ENCODE measurements at regions not wholly inside any gene's neighbourhood (a gene's known extent, or its start where the extent isn't known, plus 50 kb on each side); places are given as distances from the start of the nearest gene placed in this dataset.

DNA sequence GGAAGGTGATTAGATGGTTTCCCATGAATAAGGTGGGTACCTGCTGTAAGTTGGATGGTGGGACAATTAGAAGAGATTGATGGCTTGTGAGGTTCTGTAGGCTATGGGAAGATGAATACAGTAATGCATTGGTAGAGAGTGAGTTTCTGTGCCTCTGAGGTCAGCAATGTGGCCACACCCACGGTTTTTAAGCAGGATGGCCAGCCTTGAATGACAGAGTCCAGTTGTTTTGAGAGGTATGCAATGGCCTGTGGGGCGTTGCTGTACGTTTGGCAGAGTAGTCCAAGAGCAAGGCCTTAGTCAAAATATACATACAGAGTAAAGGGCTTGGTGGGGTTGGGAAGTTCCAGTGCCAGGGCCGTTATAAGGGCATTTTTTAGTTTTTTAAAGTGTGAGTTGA, 235.6 kb upstream of the C9orf72 start:
- TF ChIP-seq EZH2 (IDR thresholded peaks at IDR 0.05; ENCODE audit: borderline replicate concordance, low read depth, low read length, severe bottlenecking): no peak
- TF ChIP-seq, protein P1, sequence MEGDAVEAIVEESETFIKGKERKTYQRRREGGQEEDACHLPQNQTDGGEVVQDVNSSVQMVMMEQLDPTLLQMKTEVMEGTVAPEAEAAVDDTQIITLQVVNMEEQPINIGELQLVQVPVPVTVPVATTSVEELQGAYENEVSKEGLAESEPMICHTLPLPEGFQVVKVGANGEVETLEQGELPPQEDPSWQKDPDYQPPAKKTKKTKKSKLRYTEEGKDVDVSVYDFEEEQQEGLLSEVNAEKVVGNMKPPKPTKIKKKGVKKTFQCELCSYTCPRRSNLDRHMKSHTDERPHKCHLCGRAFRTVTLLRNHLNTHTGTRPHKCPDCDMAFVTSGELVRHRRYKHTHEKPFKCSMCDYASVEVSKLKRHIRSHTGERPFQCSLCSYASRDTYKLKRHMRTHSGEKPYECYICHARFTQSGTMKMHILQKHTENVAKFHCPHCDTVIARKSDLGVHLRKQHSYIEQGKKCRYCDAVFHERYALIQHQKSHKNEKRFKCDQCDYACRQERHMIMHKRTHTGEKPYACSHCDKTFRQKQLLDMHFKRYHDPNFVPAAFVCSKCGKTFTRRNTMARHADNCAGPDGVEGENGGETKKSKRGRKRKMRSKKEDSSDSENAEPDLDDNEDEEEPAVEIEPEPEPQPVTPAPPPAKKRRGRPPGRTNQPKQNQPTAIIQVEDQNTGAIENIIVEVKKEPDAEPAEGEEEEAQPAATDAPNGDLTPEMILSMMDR (IDR thresholded peaks at IDR 0.05; ENCODE audit: extremely low read depth in 1 of 2, insufficient read depth in 1 of 2, low read depth in 1 of 2, low read length in 2 of 2): no peak
- no peak for TF ChIP-seq POLR2AphosphoS5 (IDR thresholded peaks at IDR 0.05; ENCODE audit: insufficient read depth, low read depth, low read length)
- TF ChIP-seq POLR2A (IDR thresholded peaks at IDR 0.05; ENCODE audit: low read depth, low read length): no peak
- no peak for TF ChIP-seq JUN (IDR thresholded peaks at IDR 0.05; ENCODE audit: borderline replicate concordance, insufficient read depth, insufficient read length, low read depth)
- TF ChIP-seq, protein P2, sequence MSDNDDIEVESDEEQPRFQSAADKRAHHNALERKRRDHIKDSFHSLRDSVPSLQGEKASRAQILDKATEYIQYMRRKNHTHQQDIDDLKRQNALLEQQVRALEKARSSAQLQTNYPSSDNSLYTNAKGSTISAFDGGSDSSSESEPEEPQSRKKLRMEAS (IDR thresholded peaks at IDR 0.05; ENCODE audit: insufficient read depth, insufficient read length): no peak
- TF ChIP-seq MYC (IDR thresholded peaks at IDR 0.05; ENCODE audit: low read depth, low read length): no peak
- no peak for TF ChIP-seq GATA2 (IDR thresholded peaks at IDR 0.05; ENCODE audit: insufficient read depth, insufficient read length, low read depth, low read length)
